ENCODE measurements at regions not wholly inside any gene's neighbourhood (a gene's known extent, or its start where the extent isn't known, plus 50 kb on each side); places are given as distances from the start of the nearest gene placed in this dataset.

DNA sequence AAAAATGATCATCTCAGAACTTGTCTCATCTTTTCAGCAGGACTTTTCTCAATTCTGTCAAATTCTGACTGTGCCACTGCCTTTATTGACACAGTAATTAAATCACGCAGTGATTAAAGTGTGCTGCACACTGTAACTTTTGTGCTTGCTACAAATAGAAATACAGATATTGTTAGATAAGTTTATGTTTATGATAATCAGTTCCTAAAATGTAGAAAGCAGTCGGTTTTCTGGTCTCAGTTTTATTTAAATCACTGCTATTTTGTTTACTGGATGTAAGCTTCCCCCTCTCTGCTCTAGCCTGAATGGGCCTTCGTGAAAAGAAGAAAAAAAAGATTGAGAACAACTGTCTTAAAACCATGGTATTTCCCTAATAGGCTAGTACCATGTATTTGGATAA, 258.8 kb upstream of the STARD13 start:
- Histone ChIP-seq H3K4ac (ENCODE audit: low read depth, low read length) (no peak overlapping the region), H3K18ac (ENCODE audit: low read depth, low read length) (no peak overlapping the region; the same call in 1 of the 2 replicates), H3K9me3 (ENCODE audit: control insufficient read depth, insufficient read depth, low read length) (no peaks in the 10 kb centered on the region), H3K79me1 (ENCODE audit: low read depth in 1 of 2, low read length in 2 of 2) (peaks cover 5 to 15% of the 10 kb centered on the region in 2 experiments; a peak in 3 of 4 replicates), H3K9ac (ENCODE audit: low read depth, low read length) (no peak overlapping the region), H3K27ac (ENCODE audit: insufficient read depth, low read length) (peak overlapping the region; percentile 13; the same call in 1 of the 2 replicates), H2BK20ac (ENCODE audit: low read depth, low read length) (no peak overlapping the region; the same call in 1 of the 2 replicates), H3K4me3 (ENCODE audit: insufficient read depth, low read depth, low read length) (no peak overlapping the region), H3K27me3 (ENCODE audit: control insufficient read depth, insufficient read depth, low read length) (no peaks in the 10 kb centered on the region), H2AK5ac (ENCODE audit: low read depth, low read length) (no peak overlapping the region), H2AFZ (replicated peaks; ENCODE audit: low read length, poor library complexity) (no peak overlapping the region), H2BK5ac (ENCODE audit: low read depth, low read length, poor library complexity, severe bottlenecking) (peak overlapping the region; percentile 94), H3K4me1 (ENCODE audit: control insufficient read depth, insufficient read depth, low read length) (peaks cover 5% of the 10 kb centered on the region; the same call in 1 of the 2 replicates), H4K91ac (ENCODE audit: insufficient read depth, low read depth, low read length) (no peak overlapping the region), H2AK9ac (replicated peaks; ENCODE audit: low read depth, low read length, poor library complexity) (no peak overlapping the region), H3K14ac (replicated peaks; ENCODE audit: low read depth, low read length) (no peak overlapping the region), H2BK15ac (ENCODE audit: low read depth, low read length) (peak overlapping the region; percentile 76; the same call in 2 of the 3 replicates), H4K5ac (ENCODE audit: low read depth, low read length) (peak overlapping the region; percentile 22; the same call in 1 of the 2 replicates), H2BK120ac (ENCODE audit: low read depth, low read length) (no peak overlapping the region), H3K9me1 (ENCODE audit: insufficient read depth, low read length) (no peaks in the 10 kb centered on the region), H3K36me3 (ENCODE audit: control insufficient read depth, insufficient read depth, low read length) (no peaks in the 10 kb centered on the region), H4K20me1 (ENCODE audit: insufficient read depth, low read length) (no peaks in the 10 kb centered on the region), H3K4me2 (ENCODE audit: low read depth, low read length) (no peak overlapping the region), H3K56ac (ENCODE audit: extremely low read depth, insufficient read depth, low read length) (no peak overlapping the region), H4K8ac (ENCODE audit: low read depth in 2 of 2, low read length in 2 of 2) (peak overlapping the region; percentile 45 to 85; a peak in 3 of 4 replicates), H3K23ac (ENCODE audit: low read depth, low read length) (no peak overlapping the region)
- dilution Hi-C loops (cut with HindIII; ENCODE audit: low sequenced_read_pairs, unreplicated experiment) (no loop called here), intact Hi-C loops (cut with micrococcal nuclease) (loop anchor here (5.0 to 10.0 kb wide), 3 partner anchors 417 to 900 kb away; no protein-coding TSS in a partner anchor), in situ Hi-C loops (cut with MboI; ENCODE audit: low sequenced_read_pairs) (loop anchor here (5.0 to 10.0 kb wide), 2 partner anchors 178 to 960 kb away; partner anchors contain the start of gene PDS5B)
- POLR2A ChIA-PET (ENCODE audit: unreplicated experiment): no interaction called here
- ATAC-seq (ENCODE audit: low read depth) (no peak), DNase-seq (no peak)
- no CpG with 5 or more reads among the region's 3 CpGs for WGBS, 2 experiments (ENCODE audit: extremely low coverage in 2 of 2, insufficient read length in 1 of 2)
- CTCF ChIA-PET: interaction anchor here (1.8 kb wide), 1 partner anchor 11 kb away, joined by 9 read pairs; no protein-coding TSS in a partner anchor
- TF ChIP-seq MAZ (IDR thresholded peaks at IDR 0.05; ENCODE audit: borderline replicate concordance, low read depth, low read length): no peak
- no peak for TF ChIP-seq FOS (IDR thresholded peaks at IDR 0.05; ENCODE audit: low read depth, low read length)
- no peak for TF ChIP-seq RAD21 (IDR thresholded peaks at IDR 0.05; ENCODE audit: low read length)
- no peak for TF ChIP-seq MAFK (IDR thresholded peaks at IDR 0.05; ENCODE audit: low read depth, low read length)
- no peak for TF ChIP-seq BHLHE40 (IDR thresholded peaks at IDR 0.05; ENCODE audit: low read depth, low read length)
- TF ChIP-seq CEBPB (IDR thresholded peaks at IDR 0.05; ENCODE audit: low read depth, low read length): no peak
- TF ChIP-seq USF2 (IDR thresholded peaks at IDR 0.05; ENCODE audit: low read depth, low read length): no peak
- TF ChIP-seq CHD1 (IDR thresholded peaks at IDR 0.05; ENCODE audit: low read depth, low read length): no peak
- no peak for TF ChIP-seq POLR2A (IDR thresholded peaks at IDR 0.05; ENCODE audit: low read depth, low read length)
- BruUV-seq (replicated peaks): no TSS peak

Measured in IMR-90 (cell line).